ENCODE measurements at regions not wholly inside any gene's neighbourhood (a gene's known extent, or its start where the extent isn't known, plus 50 kb on each side); places are given as distances from the start of the nearest gene placed in this dataset.
"Not testable (repeated sequence)": the region's sequence is repeated elsewhere in the genome, so short reads cannot be mapped to it uniquely, and the experiment has no call there.

DNA sequence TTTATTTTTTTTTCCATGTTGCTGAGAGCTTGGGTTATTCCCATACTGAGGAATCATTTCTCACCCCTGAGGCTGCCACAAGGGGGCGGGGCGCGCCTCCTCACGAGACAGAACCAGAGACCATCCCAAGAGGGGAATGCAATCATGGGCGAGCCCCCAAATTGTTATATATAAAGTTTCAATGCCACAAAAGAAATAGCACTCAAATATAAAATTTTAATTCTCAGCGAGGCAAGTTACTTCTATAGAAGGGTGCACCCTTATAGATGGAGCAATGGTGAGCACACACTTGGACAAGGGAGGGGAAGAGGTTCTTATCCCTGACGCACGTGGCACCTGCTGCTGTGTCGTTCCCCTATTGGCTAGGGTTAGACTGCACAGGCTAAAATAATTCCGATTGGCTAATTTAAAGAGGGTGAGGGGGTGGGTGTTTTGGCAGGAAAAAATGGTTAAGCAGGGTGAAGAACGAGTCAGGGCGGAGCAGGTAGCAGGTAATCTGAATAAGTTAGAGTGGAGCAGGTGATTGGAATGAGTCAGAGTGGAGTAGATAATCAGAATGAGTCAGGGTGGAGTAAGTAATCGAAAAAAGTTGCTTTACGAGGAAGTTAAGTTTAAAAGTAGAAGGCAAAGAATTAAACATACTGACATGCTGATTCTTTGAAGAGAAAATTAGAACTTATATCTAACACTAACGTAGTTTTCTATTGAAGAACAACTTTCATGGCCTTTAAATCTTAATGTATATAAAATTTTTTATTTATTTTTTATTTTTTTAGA lies 177.5 kb downstream of the MTCL1 start:
- Histone ChIP-seq H3K27me3 (ENCODE audit: control insufficient read depth in 1 of 2, insufficient read depth in 2 of 2, low read length in 2 of 2) (no peaks in the 10 kb centered on the region), H3K27ac (ENCODE audit: low read length) (no peak overlapping the region), H3K4me1 (ENCODE audit: control insufficient read depth, insufficient read depth, low read length) (no peaks in the 10 kb centered on the region), H3K9me3 (ENCODE audit: control insufficient read depth in 2 of 2, low read length in 2 of 2) (no peaks in the 10 kb centered on the region), H3K4me3 (ENCODE audit: low read length in 2 of 2) (no peak overlapping the region), H3K9ac (ENCODE audit: low read length in 2 of 2) (no peak overlapping the region), H3K36me3 (ENCODE audit: control insufficient read depth in 2 of 2, insufficient read depth in 2 of 2, low read length in 2 of 2) (no peaks in the 10 kb centered on the region)

DNA sequence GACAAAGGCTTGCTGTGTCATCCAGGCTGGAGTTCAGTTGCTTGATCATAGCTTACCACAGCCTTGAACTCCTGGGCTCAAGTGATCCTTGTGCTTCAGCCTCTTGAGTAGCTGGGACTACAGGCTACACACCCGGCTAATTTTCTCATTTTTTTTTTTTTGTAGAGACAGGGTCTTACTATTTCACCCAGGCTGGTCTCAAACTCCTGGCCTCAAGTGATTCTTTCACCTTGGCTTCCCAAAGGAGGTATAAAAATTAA lies 178.0 kb downstream of the MTCL1 start:
- no peak overlapping the region for H3K9ac ChIP-seq (ENCODE audit: low read length in 2 of 2)
- no peak overlapping the region for H3K27ac ChIP-seq (ENCODE audit: low read length)
- H3K27me3 ChIP-seq (ENCODE audit: control insufficient read depth in 1 of 2, insufficient read depth in 2 of 2, low read length in 2 of 2): no peaks in the 10 kb centered on the region
- no peaks in the 10 kb centered on the region for H3K36me3 ChIP-seq (ENCODE audit: control insufficient read depth in 2 of 2, insufficient read depth in 2 of 2, low read length in 2 of 2)
- H3K4me3 ChIP-seq (ENCODE audit: low read length in 2 of 2): no peak overlapping the region
- no peaks in the 10 kb centered on the region for H3K9me3 ChIP-seq (ENCODE audit: control insufficient read depth in 2 of 2, low read length in 2 of 2)
- H3K4me1 ChIP-seq (ENCODE audit: control insufficient read depth, insufficient read depth, low read length): no peaks in the 10 kb centered on the region

DNA sequence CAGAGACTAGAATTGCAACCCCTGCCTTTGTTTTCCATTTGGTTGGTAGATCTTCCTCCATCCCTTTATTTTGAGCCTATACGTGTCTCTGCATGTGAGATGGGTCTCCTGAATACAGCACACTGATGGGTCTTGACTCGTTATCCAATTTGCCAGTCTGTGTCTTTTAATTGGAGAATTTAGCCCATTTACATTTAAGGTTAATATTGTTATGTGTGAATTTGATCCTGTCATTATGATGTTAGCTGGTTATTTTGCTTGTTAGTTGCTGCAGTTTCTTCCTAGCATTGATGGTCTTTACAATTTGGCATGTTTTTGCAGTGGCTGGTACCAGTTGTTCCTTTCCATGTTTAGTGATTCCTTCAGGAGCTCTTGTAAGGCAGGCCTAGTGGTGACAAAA lies 182.5 kb downstream of the MTCL1 start:
- H3K27ac ChIP-seq (ENCODE audit: low read length); H3K9ac ChIP-seq (ENCODE audit: low read length in 2 of 2); H3K27me3 ChIP-seq (ENCODE audit: control insufficient read depth in 1 of 2, insufficient read depth in 2 of 2, low read length in 2 of 2); H3K4me1 ChIP-seq (ENCODE audit: control insufficient read depth, insufficient read depth, low read length); H3K4me3 ChIP-seq (ENCODE audit: low read length in 2 of 2); H3K36me3 ChIP-seq (ENCODE audit: control insufficient read depth in 2 of 2, insufficient read depth in 2 of 2, low read length in 2 of 2); H3K9me3 ChIP-seq (ENCODE audit: control insufficient read depth in 2 of 2, low read length in 2 of 2): not testable (repeated sequence)

DNA sequence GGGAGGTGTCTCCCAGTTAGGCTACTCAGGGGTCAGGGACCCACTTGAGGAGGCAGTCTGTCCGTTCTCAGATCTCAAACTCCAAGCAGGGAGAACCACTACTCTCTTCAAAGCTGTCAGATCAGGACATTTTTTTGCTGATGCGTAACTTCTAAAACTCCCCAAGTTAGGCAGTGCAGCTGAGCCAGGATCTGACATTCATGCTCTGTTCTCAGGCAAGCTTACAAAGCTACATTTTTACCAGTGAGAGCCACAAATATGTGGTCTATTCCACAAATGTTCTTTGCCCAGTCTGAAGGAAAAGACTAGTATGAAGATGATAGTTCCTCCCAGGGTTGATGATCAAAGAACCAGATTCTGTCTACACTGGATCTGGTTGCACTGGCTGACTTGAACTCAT lies 184.1 kb downstream of the MTCL1 start:
- Histone ChIP-seq H3K9me3 (ENCODE audit: control insufficient read depth in 2 of 2, low read length in 2 of 2) (no peaks in the 10 kb centered on the region), H3K36me3 (ENCODE audit: control insufficient read depth in 2 of 2, insufficient read depth in 2 of 2, low read length in 2 of 2) (no peaks in the 10 kb centered on the region), H3K9ac (ENCODE audit: low read length in 2 of 2) (no peak overlapping the region), H3K4me3 (ENCODE audit: low read length in 2 of 2) (no peak overlapping the region), H3K27ac (ENCODE audit: low read length) (no peak overlapping the region), H3K27me3 (ENCODE audit: control insufficient read depth in 1 of 2, insufficient read depth in 2 of 2, low read length in 2 of 2) (no peaks in the 10 kb centered on the region), H3K4me1 (ENCODE audit: control insufficient read depth, insufficient read depth, low read length) (peaks cover 6% of the 10 kb centered on the region)

DNA sequence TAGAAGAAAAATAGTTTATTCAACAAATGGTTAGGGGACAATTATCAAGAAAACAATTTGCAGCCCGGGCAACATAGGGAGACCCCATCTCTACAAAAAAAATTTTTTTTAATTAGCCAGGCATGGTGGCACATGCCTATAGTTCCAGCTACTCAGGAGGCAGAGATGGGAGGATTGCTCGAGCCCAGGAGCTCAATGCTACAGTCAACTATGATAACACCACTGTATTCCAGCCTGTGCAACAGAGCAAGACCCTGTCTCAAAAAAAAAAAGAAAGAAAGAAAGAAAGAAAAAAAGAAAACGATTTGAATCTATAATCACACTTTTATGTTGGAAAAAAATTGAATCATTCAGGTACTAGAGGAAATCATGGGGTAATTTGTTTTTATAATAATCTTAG lies 185.1 kb downstream of the MTCL1 start:
- H3K27ac ChIP-seq (ENCODE audit: low read length); H3K27me3 ChIP-seq (ENCODE audit: control insufficient read depth in 1 of 2, insufficient read depth in 2 of 2, low read length in 2 of 2); H3K4me1 ChIP-seq (ENCODE audit: control insufficient read depth, insufficient read depth, low read length); H3K4me3 ChIP-seq (ENCODE audit: low read length in 2 of 2); H3K9me3 ChIP-seq (ENCODE audit: control insufficient read depth in 2 of 2, low read length in 2 of 2); H3K9ac ChIP-seq (ENCODE audit: low read length in 2 of 2); H3K36me3 ChIP-seq (ENCODE audit: control insufficient read depth in 2 of 2, insufficient read depth in 2 of 2, low read length in 2 of 2): not testable (repeated sequence)

DNA sequence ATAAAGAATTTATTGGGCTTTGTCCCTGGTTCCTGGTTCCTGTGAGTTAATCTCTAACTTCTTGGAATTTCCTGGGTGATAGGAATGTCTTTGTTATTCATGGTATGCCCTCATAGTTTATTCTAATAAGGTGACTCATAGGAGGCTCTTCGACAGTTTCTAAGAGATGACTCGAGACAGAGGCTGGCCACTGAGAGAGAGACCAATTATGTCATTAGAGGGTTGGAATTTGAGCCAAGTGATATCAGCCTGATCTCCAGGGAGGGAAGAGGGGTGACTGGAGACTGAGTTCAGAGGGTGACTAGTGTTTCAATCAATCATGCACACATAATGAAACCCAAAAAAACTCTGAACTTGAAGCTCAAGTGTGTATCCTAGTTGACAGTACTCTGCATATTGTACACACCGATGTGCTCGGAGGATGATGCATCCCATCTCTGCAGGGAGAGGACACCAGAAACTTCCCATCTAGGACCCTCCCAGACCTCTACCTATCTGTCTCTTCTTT lies 185.7 kb downstream of the MTCL1 start:
- no peak overlapping the region for H3K27ac ChIP-seq (ENCODE audit: low read length)
- no peak overlapping the region for H3K9ac ChIP-seq (ENCODE audit: low read length in 2 of 2)
- no peak overlapping the region for H3K4me3 ChIP-seq (ENCODE audit: low read length in 2 of 2)
- no peaks in the 10 kb centered on the region for H3K27me3 ChIP-seq (ENCODE audit: control insufficient read depth in 1 of 2, insufficient read depth in 2 of 2, low read length in 2 of 2)
- H3K9me3 ChIP-seq (ENCODE audit: control insufficient read depth in 2 of 2, low read length in 2 of 2): peaks cover 0 to under 1% of the 10 kb centered on the region in 2 donors
- H3K4me1 ChIP-seq (ENCODE audit: control insufficient read depth, insufficient read depth, low read length): peaks cover 6% of the 10 kb centered on the region
- H3K36me3 ChIP-seq (ENCODE audit: control insufficient read depth in 2 of 2, insufficient read depth in 2 of 2, low read length in 2 of 2): no peaks in the 10 kb centered on the region

DNA sequence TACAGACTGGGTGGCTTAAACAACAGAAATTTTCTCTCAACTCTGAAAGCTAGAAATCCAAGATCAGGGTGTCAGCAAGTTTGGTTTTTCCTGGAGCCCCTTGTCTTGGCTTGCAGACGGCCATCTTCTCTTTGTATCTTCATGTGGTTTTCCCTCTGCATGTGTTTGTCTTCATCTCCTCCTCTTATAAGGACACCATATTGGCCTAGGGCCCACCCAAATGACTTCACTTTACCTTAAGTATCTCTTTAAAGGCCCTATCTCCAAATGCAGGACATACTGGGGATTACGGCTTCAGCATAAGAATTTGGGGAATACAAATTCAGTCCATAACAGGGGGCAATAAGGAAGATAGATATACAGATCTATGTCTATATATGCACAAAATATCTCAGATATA lies 187.9 kb downstream of the MTCL1 start:
- H3K36me3 ChIP-seq (ENCODE audit: control insufficient read depth in 2 of 2, insufficient read depth in 2 of 2, low read length in 2 of 2): no peaks in the 10 kb centered on the region
- H3K27me3 ChIP-seq (ENCODE audit: control insufficient read depth in 1 of 2, insufficient read depth in 2 of 2, low read length in 2 of 2): no peaks in the 10 kb centered on the region
- peaks cover 4 to 6% of the 10 kb centered on the region in 2 donors for H3K9me3 ChIP-seq (ENCODE audit: control insufficient read depth in 2 of 2, low read length in 2 of 2)
- H3K9ac ChIP-seq (ENCODE audit: low read length in 2 of 2): no peak overlapping the region
- H3K4me3 ChIP-seq (ENCODE audit: low read length in 2 of 2): no peak overlapping the region
- H3K27ac ChIP-seq (ENCODE audit: low read length): no peak overlapping the region
- peaks cover 6% of the 10 kb centered on the region for H3K4me1 ChIP-seq (ENCODE audit: control insufficient read depth, insufficient read depth, low read length)

DNA sequence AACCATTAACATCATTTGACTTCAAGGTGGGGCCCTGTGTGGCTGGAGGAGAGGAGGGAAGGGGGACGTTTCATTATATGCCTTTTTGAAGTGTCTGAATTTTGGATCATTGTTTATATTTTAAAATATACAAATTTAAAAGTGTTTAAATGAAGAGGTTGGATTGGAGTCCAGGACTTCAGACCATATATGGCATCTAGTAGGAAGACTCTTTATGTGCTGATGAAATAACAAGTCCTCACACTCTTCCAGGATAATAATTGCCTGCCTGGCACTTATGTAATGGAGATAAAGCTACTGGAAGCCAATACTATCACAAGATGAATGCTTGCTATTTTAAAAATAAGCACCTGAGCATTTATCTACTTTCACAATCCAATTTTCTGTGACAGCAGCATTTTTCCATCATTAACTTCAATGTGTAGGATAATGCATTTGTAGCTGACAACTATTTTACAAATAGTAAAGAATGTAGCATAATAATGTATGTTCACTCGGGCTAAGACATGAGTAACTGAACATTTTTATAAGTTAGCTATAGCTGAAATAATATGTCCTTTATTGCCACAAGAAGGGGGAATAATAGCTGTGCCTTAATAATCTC lies 188.4 kb downstream of the MTCL1 start:
- peaks cover 6% of the 10 kb centered on the region for H3K4me1 ChIP-seq (ENCODE audit: control insufficient read depth, insufficient read depth, low read length)
- no peak overlapping the region for H3K4me3 ChIP-seq (ENCODE audit: low read length in 2 of 2)
- H3K27me3 ChIP-seq (ENCODE audit: control insufficient read depth in 1 of 2, insufficient read depth in 2 of 2, low read length in 2 of 2): no peaks in the 10 kb centered on the region
- peaks cover 4 to 6% of the 10 kb centered on the region in 2 donors for H3K9me3 ChIP-seq (ENCODE audit: control insufficient read depth in 2 of 2, low read length in 2 of 2)
- H3K27ac ChIP-seq (ENCODE audit: low read length): no peak overlapping the region
- H3K9ac ChIP-seq (ENCODE audit: low read length in 2 of 2): no peak overlapping the region
- no peaks in the 10 kb centered on the region for H3K36me3 ChIP-seq (ENCODE audit: control insufficient read depth in 2 of 2, insufficient read depth in 2 of 2, low read length in 2 of 2)

DNA sequence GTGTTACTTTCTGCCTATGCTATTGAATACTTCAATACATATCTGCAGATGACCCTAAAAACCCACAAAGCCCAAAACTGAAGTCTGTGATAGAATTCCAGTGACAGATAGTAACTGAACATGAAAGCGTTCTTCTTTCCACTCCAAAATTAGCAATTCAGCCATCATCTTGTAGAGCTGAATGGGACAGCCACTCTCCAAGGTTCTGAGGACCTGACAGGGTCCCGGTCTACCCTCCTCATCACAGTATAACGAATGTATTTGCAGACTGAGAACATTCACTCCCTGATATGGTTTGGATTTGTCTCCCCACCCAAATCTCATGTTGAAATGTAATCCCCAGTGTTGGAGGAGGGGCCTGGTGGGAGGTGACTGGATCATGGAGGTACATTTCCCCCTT lies 189.5 kb downstream of the MTCL1 start:
- no peaks in the 10 kb centered on the region for H3K36me3 ChIP-seq (ENCODE audit: control insufficient read depth in 2 of 2, insufficient read depth in 2 of 2, low read length in 2 of 2)
- peaks cover 6% of the 10 kb centered on the region for H3K4me1 ChIP-seq (ENCODE audit: control insufficient read depth, insufficient read depth, low read length)
- H3K27ac ChIP-seq (ENCODE audit: low read length): no peak overlapping the region
- no peak overlapping the region for H3K9ac ChIP-seq (ENCODE audit: low read length in 2 of 2)
- no peaks in the 10 kb centered on the region for H3K27me3 ChIP-seq (ENCODE audit: control insufficient read depth in 1 of 2, insufficient read depth in 2 of 2, low read length in 2 of 2)
- H3K4me3 ChIP-seq (ENCODE audit: low read length in 2 of 2): no peak overlapping the region
- H3K9me3 ChIP-seq (ENCODE audit: control insufficient read depth in 2 of 2, low read length in 2 of 2): peaks cover 4 to 6% of the 10 kb centered on the region in 2 donors

DNA sequence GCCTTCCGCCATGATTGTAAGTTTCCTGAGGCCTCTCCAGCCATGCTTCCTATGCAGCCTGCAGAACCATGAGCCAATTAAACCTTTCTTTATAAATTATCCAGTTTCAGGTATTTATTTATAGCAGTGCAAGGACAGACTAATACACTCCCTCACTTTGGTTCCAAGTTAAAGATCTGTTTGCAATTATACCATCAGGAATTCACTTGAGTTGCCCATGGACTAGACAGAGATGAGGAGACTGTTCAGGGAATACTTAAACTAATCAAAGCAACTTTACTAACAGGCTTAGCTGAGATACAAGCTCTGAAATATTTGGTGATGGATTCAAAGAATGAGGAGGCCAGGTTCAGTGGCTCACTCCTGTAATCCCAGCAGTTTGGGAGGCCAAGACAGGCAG lies 190.0 kb downstream of the MTCL1 start:
- no peak overlapping the region for H3K27ac ChIP-seq (ENCODE audit: low read length)
- H3K4me1 ChIP-seq (ENCODE audit: control insufficient read depth, insufficient read depth, low read length): peaks cover 6% of the 10 kb centered on the region
- H3K36me3 ChIP-seq (ENCODE audit: control insufficient read depth in 2 of 2, insufficient read depth in 2 of 2, low read length in 2 of 2): no peaks in the 10 kb centered on the region
- no peak overlapping the region for H3K9ac ChIP-seq (ENCODE audit: low read length in 2 of 2)
- H3K4me3 ChIP-seq (ENCODE audit: low read length in 2 of 2): no peak overlapping the region
- no peaks in the 10 kb centered on the region for H3K27me3 ChIP-seq (ENCODE audit: control insufficient read depth in 1 of 2, insufficient read depth in 2 of 2, low read length in 2 of 2)
- H3K9me3 ChIP-seq (ENCODE audit: control insufficient read depth in 2 of 2, low read length in 2 of 2): peaks cover 4 to 6% of the 10 kb centered on the region in 2 donors

DNA sequence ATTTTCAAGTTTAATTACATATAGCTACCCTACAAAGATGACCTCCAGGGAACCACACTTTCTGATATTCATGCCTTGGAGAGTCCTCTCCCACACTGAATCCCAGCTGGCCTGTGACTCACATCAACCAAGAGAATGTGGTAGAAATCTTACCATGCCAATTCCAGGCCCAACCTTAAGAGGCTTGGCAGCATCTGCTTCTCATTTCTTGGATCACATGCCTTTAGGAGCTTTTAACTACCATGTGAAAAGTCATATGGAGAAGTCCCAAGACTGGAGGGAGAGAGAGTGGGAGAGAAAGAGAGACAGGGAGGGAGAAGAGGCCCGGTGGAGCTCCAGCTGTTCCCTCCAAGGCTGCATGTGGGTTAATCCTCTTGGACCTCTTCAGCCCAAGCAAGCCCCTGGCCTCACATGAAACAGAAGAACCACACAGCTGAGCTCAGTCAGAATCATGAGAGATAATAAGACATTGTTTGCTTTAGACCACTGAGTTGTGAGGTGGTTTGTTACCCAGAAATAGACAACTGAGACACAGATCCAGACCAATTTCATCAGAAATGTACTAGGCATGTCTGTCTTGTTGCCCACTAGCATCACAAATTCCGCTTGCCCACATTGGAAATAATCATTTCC lies 190.7 kb downstream of the MTCL1 start:
- no peak overlapping the region for H3K4me3 ChIP-seq (ENCODE audit: low read length in 2 of 2)

More for the DNA sequence above, 190.7 kb downstream of the MTCL1 start:
- no peaks in the 10 kb centered on the region for H3K36me3 ChIP-seq (ENCODE audit: control insufficient read depth in 2 of 2, insufficient read depth in 2 of 2, low read length in 2 of 2)
- no peaks in the 10 kb centered on the region for H3K27me3 ChIP-seq (ENCODE audit: control insufficient read depth in 1 of 2, insufficient read depth in 2 of 2, low read length in 2 of 2)
- H3K9ac ChIP-seq (ENCODE audit: low read length in 2 of 2): no peak overlapping the region
- peaks cover 3% of the 10 kb centered on the region for H3K4me1 ChIP-seq (ENCODE audit: control insufficient read depth, insufficient read depth, low read length)
- no peak overlapping the region for H3K27ac ChIP-seq (ENCODE audit: low read length)
- peaks cover 4 to 6% of the 10 kb centered on the region in 2 donors for H3K9me3 ChIP-seq (ENCODE audit: control insufficient read depth in 2 of 2, low read length in 2 of 2)
